GM18511 (cell line): ENCODE measurements at regions not wholly inside any gene's neighbourhood (a gene's known extent, or its start where the extent isn't known, plus 50 kb on each side); places are given as distances from the start of the nearest gene placed in this dataset.
"Not testable (repeated sequence)": the region's sequence is repeated elsewhere in the genome, so short reads cannot be mapped to it uniquely, and the experiment has no call there.

ENCODE experiments used
- ATAC-seq: cut with Tn5 transposase; IDR thresholded peaks from one replicate; pipeline ENCODE4 v1.9.1; 2021; ENCODE audit warnings: mild to moderate bottlenecking, moderate library complexity; ENCODE audit not compliant: unreplicated experiment

DNA sequence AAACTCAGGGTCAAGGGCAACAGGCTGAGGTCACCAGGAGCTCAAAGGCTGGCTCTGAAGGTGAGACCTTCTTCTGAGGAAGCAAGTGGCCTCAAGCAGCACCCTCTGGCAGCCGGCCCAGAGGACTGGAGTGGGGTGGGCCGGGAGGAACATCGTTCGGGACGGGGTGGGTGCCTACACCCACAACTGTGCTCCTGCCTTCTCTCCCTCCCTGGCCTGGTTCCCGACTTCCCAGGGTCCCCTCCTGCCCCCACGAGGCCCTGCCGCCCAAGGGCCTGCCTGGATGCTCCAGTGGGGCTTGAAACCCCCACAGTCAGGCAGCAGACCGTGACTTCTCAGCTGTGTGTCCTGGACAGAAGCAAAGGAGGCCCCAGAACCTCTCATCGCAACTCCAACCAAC is 195.7 kb downstream of the IGLL1 start:
- no peak for ATAC-seq

GRCh38 chr22:23383491-23384361 is 196.4 kb downstream of the IGLL1 start:
- ATAC-seq: no peak

DNA sequence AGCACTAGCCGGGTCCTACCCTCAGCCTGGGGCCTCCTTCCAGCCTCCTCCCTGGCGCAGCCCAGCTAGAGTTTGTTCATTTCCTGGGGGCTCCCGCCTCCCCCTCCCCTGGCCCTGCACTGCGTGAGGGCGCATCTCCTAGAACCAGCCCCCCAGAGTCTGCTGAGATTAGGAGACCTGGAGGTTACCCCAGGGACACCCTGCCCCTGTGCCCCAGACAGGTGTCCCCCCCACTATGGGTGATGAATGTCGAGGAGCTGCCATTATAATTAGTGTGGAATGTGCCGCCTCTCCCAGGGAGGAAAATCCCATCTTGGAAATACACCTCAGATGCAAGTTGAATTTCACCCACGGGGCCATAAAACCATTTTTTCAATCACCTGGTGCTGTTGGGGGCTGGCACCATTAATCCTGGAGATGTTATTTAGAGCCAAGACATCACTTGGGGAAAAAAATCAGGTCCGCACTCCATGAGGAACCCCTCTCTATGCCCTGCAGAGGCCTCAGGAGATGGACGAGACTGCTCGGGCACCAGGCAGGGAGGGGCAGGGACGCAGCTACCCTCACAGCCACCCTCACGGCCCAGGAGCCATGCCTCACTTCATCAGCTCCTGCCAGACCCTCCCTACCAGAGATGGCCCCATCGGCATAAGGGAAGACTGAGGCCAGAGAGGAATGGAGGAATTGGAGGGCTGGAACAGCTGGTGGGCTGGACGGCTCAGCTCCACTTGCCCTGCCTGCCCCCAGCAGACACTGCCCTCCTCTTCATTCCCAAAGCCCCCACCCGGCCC is 197.5 kb downstream of the IGLL1 start:
- no peak for ATAC-seq

- ATAC-seq: no peak
Observed at GRCh38 chr22:23381661-23382427, 198.2 kb downstream of the IGLL1 start.

- no peak for ATAC-seq
Observed at GRCh38 chr22:23380911-23381310, 199.2 kb downstream of the IGLL1 start.

DNA sequence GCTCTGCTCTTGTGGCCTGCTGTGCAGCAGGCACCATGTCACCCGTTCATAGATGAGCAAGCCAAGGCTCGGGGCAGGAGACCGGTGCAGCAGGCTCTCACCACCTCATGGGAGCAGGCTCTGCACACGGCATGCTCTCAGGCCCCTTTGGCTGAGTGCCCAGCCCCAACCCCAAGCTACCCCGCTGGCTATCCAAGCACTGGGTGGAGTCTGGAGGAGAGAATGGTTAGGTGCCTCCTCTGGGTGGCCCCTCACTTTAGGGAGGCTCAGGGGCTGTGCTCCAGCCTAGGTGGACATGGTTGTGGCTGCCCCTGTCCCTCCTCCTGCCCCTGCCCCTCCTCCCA is 199.9 kb downstream of the IGLL1 start:
- ATAC-seq: no peak

DNA sequence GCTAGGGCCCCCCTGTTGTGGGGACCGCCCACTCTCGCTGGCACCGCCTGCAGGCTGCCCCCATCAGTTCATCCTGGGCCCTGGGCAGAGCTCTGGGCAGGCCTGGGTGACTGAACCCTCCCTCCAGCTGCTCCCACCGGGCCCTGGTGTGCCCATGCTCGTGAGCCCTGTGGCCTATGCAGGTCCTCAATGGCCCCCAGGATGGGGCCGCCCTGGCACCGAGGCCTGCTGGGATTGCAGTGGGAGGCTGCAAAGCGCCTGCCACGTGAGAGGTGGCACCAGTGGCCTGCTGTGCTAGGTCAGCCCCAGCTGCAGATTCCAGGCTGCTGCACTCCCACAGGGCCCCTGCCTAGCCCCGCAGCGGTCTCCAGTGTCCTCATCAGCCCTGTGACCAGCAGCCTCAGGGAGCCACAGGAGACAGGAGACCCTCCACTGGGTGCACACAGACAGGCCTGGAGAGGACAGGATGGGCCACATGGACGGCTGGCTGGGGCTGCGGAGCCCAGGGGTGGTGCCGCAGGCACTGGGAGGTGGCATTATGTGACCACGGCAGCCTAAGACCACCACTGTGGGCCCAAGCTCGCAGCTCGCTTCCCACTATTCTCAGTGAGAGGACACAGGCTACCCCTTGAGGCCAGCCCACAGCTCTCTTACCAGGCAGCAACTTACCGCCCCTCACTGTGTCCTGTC is 199.4 kb downstream of the BCR start:
- not testable (repeated sequence) for ATAC-seq

GRCh38 chr22:23377767-23378166 is 197.5 kb downstream of the BCR start:
- ATAC-seq: no peak

- ATAC-seq: no peak
Observed at GRCh38 chr22:23376256-23376655, 195.9 kb downstream of the BCR start.

GRCh38 chr22:23375031-23375827 is 194.9 kb downstream of the BCR start:
- no peak for ATAC-seq

DNA sequence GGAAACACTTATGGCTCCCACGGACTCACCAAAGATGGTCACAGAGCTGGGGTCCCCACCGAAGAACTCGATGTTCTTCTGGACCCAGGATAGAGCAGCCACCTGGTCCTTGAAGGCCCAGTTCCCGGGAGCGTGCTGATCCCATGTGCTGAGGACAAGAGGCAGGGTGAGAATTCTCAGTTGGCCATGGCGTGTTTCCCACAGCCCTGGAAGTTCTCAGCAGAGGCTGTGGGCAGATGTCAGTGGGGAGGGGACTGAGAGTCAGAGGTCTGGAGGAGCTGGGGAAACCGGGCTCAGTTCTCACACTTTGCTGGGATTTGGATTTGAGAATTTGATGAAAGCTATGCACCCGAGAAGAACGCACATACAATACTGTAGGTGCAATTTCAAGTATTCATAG is 193.3 kb downstream of the BCR start:
- ATAC-seq: no peak

DNA sequence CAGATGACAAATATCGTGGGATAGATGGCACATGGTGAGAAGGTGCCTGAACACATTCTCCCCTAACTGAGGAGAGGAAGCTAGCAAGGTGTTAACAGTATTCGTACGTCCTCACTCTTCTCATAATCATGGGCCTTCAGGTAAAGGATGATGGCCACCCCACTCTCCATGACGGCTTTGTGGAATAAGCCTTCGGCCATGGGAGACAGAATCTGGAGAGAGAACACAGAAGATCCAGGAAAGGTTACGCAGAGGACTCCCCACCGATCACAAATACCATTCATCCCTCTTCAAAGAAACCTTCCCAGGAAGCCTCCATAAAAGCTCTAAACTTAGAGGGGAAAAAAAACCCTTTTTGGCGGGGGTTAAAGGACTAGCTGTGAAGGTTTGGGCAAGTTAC is 189.9 kb downstream of the BCR start:
- ATAC-seq: no peak

DNA sequence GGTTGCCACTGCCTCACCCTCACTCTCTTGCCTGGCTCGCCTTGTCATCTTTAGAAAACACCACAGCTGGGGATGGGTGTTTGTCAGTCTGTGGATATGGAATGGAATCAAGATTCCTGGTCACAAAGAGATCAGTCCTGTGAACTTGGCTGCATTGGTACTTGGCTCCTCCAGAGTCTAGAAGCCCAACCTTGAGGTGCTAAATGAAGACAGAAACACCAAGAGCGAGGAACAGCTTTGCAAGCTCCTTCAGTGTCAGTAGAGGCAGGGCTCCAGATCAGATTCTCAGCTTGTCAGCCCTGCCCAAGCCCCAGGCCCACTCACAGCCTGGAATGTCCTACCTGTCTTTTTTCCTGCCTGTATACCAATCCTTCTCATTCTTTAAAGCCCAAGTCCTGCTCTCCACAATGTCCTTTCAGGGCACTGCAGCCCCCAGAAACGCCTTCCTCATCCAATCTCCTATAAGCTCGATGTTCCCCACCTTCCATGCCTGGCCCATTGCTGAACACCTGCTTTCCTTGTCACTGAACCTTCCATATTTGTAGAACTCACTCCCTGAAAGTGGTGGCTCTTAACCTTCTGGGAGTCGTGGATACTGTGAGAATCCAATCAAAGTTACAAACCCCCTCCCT is 188.9 kb downstream of the BCR start:
- ATAC-seq: no peak
